Activated CD4-positive, alpha-beta T cell treated with anti-CD3 and anti-CD28 coated beads for 1 hour (primary cell): ENCODE measurements at regions not wholly inside any gene's neighbourhood (a gene's known extent, or its start where the extent isn't known, plus 50 kb on each side); places are given as distances from the start of the nearest gene placed in this dataset.

Experiments used
- DNase-seq: peaks from one replicate; pipeline ENCODE4 v3.0.0-alpha.2; 2020

DNA sequence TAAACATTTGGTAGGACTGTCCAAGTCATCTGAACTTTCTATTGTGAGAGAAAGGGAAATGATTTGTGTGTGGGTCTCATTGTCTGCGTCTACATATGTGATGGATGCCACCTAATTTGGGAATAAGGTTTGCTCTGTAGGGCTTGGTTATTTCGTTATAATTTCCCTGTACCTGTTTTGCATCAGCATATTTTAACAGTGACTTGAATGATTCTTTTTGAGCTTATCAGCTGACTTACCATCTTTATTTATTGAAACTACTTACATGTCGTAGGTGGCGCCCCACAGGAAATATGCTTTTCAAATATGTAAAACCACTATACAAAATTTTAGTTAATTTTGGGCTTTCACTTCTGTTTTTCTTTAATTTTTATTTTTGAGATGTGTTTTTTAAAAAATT lies 56.5 kb upstream of the BCAT1 start:
- DNase-seq: no peak

DNA sequence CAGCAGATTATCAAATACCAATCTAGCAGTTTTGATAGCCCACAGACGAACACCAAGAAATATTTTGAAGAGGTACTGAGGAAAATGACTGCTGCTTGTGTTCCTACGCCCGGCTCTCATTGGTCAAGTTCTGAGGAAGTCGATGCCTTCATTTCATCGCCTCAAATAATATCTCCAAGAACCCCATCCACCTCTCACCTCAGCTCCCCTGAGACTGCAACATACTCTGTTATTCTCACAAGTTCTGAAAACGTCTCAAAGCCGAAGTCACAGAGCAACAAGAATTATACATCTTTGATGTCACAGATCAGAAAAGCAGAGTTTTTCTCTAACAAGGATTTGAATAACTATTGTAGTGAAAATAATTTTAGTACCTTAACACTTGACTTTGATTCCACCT lies 55.5 kb upstream of the BCAT1 start:
- DNase-seq: no peak

DNA sequence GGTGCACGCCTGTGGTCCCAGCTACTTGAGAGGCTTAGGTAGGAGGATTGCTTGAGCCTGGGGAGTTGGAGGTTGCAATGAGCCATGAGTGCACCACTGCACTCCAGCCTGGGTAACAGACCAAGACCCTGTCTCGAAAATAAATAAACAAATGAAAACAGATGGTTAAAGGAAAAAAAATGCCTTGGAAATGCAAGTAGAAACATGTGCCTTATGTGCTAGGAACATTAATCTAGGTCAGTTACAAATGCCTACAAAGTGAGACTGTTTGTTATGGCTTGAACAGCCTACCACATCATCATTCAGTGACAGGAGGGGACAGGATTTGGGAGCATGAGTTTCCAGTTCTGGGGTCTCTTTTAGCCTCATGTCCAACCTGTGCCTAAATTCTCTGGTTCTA lies 52.4 kb upstream of the BCAT1 start:
- no peak for DNase-seq
